ENCODE measurements at regions not wholly inside any gene's neighbourhood (a gene's known extent, or its start where the extent isn't known, plus 50 kb on each side); places are given as distances from the start of the nearest gene placed in this dataset.
"Not testable (repeated sequence)": the region's sequence is repeated elsewhere in the genome, so short reads cannot be mapped to it uniquely, and the experiment has no call there.

- H3K36me3 ChIP-seq; in situ Hi-C loops (cut with MboI; ENCODE audit: low sequenced_read_pairs in 4 of 4); H3K27ac ChIP-seq; H3K4me1 ChIP-seq; ATAC-seq; H3K9me3 ChIP-seq; DNase-seq; H3K4me3 ChIP-seq; intact Hi-C loops (cut with DNase I; ENCODE audit: low total_unique reads); H3K27me3 ChIP-seq: not testable (repeated sequence)
These were observed 51.0 kb downstream of the NPIPB11 start for GRCh38 chr16:29355339-29356059.

- H3K4me1 ChIP-seq; H3K4me3 ChIP-seq; H3K27ac ChIP-seq; in situ Hi-C loops (cut with MboI; ENCODE audit: low sequenced_read_pairs in 4 of 4); DNase-seq; H3K27me3 ChIP-seq; intact Hi-C loops (cut with DNase I; ENCODE audit: low total_unique reads); H3K9me3 ChIP-seq; H3K36me3 ChIP-seq: not testable (repeated sequence)
- ATAC-seq = peak; percentile 72 to 78
These were observed 52.1 kb downstream of the NPIPB11 start for GRCh38 chr16:29354449-29354848.

DNA sequence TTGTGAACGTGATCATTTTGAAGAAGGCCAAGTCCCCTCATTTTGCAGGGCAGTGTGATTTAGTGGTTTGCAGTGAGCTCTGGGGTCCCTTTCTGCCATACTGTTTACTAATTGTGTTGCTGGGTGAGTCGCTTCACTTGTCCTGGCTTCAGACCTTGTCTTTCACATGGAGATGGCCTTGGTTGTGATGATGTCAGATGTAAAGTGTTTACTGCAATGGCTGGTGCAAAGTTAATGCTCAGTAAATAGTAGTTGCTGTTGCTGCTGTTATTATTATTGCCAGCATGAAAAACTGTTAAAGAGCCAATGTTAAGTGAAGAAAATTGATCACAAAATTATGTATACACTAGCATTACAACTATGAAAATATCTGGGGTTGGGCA is 53.9 kb downstream of the NPIPB11 start:
- H3K4me3 ChIP-seq; DNase-seq; in situ Hi-C loops (cut with MboI; ENCODE audit: low sequenced_read_pairs in 4 of 4); intact Hi-C loops (cut with DNase I; ENCODE audit: low total_unique reads); H3K9me3 ChIP-seq; H3K27ac ChIP-seq; H3K4me1 ChIP-seq; ATAC-seq; H3K27me3 ChIP-seq; H3K36me3 ChIP-seq: not testable (repeated sequence)

DNA sequence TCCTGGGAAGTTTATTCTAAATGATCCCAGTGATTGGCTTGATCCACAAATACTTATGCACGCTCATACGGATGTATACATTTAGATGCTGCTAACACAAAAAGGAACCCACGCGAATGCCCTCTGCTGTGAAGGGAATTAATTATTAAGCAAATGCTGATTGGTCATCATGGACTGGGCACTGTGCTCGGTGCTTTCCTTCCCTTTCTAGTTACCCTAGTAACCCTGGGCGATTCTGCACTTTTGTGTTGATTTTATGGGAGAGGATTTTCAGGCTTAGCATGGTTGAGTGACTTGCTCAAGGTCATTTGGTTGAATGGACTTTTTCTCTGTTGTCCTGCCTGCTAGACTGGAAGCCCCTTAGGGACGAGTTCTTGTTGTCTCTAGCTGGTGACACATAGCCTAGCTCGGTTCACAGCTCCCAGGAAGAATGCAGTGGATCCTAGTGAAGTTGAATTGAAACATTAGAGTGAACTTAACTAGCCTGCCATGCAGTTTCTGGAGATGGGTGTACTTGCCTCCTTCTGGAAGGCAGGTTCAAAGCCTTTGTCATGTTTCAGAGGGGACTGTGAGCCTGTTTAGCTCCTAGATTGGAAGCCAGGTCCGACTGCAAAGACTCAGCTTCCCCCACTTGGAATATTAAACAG is 54.4 kb downstream of the NPIPB11 start:
- H3K27me3 ChIP-seq; H3K27ac ChIP-seq; H3K4me1 ChIP-seq; H3K9me3 ChIP-seq; H3K4me3 ChIP-seq; ATAC-seq; intact Hi-C loops (cut with DNase I; ENCODE audit: low total_unique reads); H3K36me3 ChIP-seq; in situ Hi-C loops (cut with MboI; ENCODE audit: low sequenced_read_pairs in 4 of 4); DNase-seq: not testable (repeated sequence)

DNA sequence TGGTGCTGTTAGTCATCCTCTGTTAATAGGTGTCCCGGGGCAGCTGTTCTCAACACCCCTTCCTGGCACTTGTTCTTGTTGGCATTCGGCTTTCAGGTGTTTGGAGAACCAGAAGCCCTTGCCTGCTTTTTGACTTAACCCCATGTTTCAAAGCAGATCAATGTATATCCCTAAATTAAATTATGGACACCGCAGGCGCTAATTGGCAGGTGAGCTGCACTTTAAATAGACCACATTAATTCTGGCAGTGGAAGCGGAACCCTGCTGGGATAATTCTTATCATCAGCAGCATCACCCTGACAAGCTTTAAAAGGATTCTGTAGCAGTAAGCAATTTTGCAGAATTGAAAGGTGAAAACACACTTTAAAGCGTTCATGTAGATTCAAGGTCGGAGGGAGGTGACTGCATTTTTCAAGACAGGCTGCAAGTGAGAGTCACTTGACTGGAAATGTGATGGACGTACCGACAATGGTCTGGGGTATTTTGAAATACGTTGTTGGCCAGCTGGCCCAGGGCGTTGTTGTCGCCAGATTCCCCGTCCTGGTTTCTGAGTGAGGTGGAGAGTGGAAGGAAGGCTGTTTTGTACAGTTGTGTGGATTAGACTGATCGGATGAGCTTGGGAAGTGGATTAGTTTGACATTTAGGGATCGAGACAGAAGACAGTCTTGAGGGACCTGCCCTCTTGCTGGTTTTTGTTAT is 55.1 kb downstream of the NPIPB11 start:
- H3K9me3 ChIP-seq; H3K4me1 ChIP-seq; intact Hi-C loops (cut with DNase I; ENCODE audit: low total_unique reads); H3K36me3 ChIP-seq; DNase-seq; H3K27ac ChIP-seq; in situ Hi-C loops (cut with MboI; ENCODE audit: low sequenced_read_pairs in 4 of 4); H3K27me3 ChIP-seq; H3K4me3 ChIP-seq; ATAC-seq: not testable (repeated sequence)

GRCh38 chr16:29349966-29350365 is 56.5 kb downstream of the NPIPB11 start:
- H3K4me3 ChIP-seq; in situ Hi-C loops (cut with MboI; ENCODE audit: low sequenced_read_pairs in 4 of 4); H3K4me1 ChIP-seq; H3K36me3 ChIP-seq; H3K27ac ChIP-seq; ATAC-seq; H3K9me3 ChIP-seq; intact Hi-C loops (cut with DNase I; ENCODE audit: low total_unique reads); H3K27me3 ChIP-seq: not testable (repeated sequence)
- peak in 1 of 2 donors; percentile 4 for DNase-seq

GRCh38 chr16:29348748-29349147 is 57.8 kb downstream of the NPIPB11 start:
- H3K9me3 ChIP-seq; H3K27me3 ChIP-seq; H3K36me3 ChIP-seq; ATAC-seq; H3K4me3 ChIP-seq; in situ Hi-C loops (cut with MboI; ENCODE audit: low sequenced_read_pairs in 4 of 4); intact Hi-C loops (cut with DNase I; ENCODE audit: low total_unique reads); H3K27ac ChIP-seq; H3K4me1 ChIP-seq; DNase-seq: not testable (repeated sequence)

- H3K36me3 ChIP-seq; in situ Hi-C loops (cut with MboI; ENCODE audit: low sequenced_read_pairs in 4 of 4); H3K9me3 ChIP-seq; ATAC-seq; H3K4me1 ChIP-seq; H3K27me3 ChIP-seq; H3K27ac ChIP-seq; intact Hi-C loops (cut with DNase I; ENCODE audit: low total_unique reads); H3K4me3 ChIP-seq; DNase-seq: not testable (repeated sequence)
These were observed 58.3 kb downstream of the NPIPB11 start for GRCh38 chr16:29348123-29348690.

DNA sequence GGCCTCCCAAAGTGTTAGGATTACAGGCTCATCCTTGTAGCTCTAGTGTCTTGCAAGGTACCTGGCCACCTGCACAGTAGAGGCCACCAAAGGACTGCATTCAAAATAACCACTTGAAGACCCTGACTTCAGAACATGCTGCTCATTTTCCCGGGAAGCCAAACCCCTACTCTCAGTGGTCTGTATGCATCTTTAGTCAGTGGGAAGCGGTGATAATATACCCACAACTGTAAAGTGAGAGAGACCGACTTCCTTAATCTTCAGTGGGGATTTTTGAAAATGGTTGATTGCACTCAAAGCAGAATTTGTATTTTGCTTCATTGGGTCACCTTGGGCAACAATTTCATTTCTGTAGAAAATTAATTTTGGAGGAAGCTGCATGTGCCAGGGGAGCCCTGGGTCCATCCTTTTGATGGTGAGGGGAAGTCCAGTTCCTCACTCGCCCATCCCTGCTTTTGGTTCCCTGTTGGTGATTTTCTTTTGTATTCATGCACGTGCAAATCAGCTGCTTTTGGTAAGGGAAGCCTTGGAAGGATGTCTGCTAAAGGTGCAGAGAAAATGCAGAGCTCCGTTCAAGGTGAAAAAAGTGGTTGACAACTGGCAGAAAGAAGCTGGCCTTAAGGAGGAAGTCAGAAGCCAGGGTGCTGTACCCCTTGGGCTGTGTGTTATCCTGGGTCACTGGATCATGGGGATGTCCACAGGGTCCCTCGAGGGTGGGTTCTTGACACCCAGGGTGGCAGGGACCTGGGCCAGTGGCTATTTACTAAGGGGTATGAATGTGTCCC is 59.5 kb downstream of the NPIPB11 start:
- H3K9me3 ChIP-seq; H3K27ac ChIP-seq; H3K4me1 ChIP-seq; H3K4me3 ChIP-seq; DNase-seq; H3K36me3 ChIP-seq; ATAC-seq; intact Hi-C loops (cut with DNase I; ENCODE audit: low total_unique reads); H3K27me3 ChIP-seq; in situ Hi-C loops (cut with MboI; ENCODE audit: low sequenced_read_pairs in 4 of 4): not testable (repeated sequence)

- DNase-seq; H3K27ac ChIP-seq; intact Hi-C loops (cut with DNase I; ENCODE audit: low total_unique reads); ATAC-seq; H3K4me3 ChIP-seq; H3K36me3 ChIP-seq; H3K4me1 ChIP-seq; in situ Hi-C loops (cut with MboI; ENCODE audit: low sequenced_read_pairs in 4 of 4); H3K27me3 ChIP-seq; H3K9me3 ChIP-seq: not testable (repeated sequence)
These were observed 60.3 kb downstream of the NPIPB11 start for GRCh38 chr16:29346203-29346602.

DNA sequence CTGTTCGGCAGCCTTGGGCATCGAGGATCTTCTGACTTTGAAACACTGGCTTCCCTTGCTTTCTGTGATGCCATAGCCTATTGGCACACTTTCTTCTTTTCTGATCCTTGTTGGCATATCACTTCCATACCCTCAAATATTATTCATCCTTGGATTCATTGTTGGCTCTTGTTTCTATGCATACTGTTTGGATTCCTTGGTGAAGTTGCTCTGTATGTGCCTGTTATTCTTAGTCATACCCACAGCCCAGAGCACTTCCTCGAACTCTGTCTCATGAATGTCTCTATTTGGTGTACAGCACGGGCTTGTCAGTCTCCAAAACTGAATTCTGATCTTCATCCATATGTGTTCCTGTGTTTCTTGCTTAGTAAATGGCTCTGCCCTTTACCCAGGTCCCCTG is 63.6 kb downstream of the NPIPB11 start:
- intact Hi-C loops (cut with DNase I; ENCODE audit: low total_unique reads); DNase-seq; H3K27me3 ChIP-seq; ATAC-seq; in situ Hi-C loops (cut with MboI; ENCODE audit: low sequenced_read_pairs in 4 of 4); H3K27ac ChIP-seq; H3K36me3 ChIP-seq; H3K4me1 ChIP-seq; H3K9me3 ChIP-seq; H3K4me3 ChIP-seq: not testable (repeated sequence)

Measured in gastrocnemius medialis (tissue), 4 donors.